ENCODE measurements at regions not wholly inside any gene's neighbourhood (a gene's known extent, or its start where the extent isn't known, plus 50 kb on each side); places are given as distances from the start of the nearest gene placed in this dataset.

GRCh38 chr6:99093456-99094190 is 145.9 kb upstream of the FBXL4 start:
- Histone ChIP-seq H3K4me2 (ENCODE audit: low read length) (peak overlapping the region; percentile 75), H3K27ac (ENCODE audit: low read depth, low read length, poor library complexity, severe bottlenecking) (peak overlapping the region; percentile 59), H3K36me3 (ENCODE audit: insufficient read depth, low read length) (no peaks in the 10 kb centered on the region), H3K9me2 (ENCODE audit: insufficient read depth, low read length) (no peaks in the 10 kb centered on the region), H3K9me3 (ENCODE audit: low read length) (no peaks in the 10 kb centered on the region), H3K79me2 (ENCODE audit: insufficient read depth, low read depth, low read length) (no peaks in the 10 kb centered on the region), H2AFZ (ENCODE audit: low read length) (peak overlapping the region; percentile 52), H3K4me1 (ENCODE audit: insufficient read depth, low read length, poor library complexity, severe bottlenecking) (peaks cover 49% of the 10 kb centered on the region), H3K4me3 (ENCODE audit: low read depth, low read length, poor library complexity, severe bottlenecking) (peak overlapping the region; percentile 40), H4K20me1 (ENCODE audit: insufficient read depth, low read length) (no peaks in the 10 kb centered on the region)
- TF ChIP-seq CTCF (conservative IDR thresholded peaks at IDR 0.05; ENCODE audit: low read length) (no peak), EZH2phosphoT487 (IDR thresholded peaks at IDR 0.05; ENCODE audit: borderline replicate concordance, low read depth, low read length) (no peak)
- peak; percentile 65 for DNase-seq (ENCODE audit: low spot score)
- ChIA-PET POLR2A (interaction anchor here (0.6 kb wide), 1 partner anchor 660 kb away, joined by 4 read pairs; no protein-coding TSS in a partner anchor), CTCF (ENCODE audit: unreplicated experiment) (no interaction called here)
- intact Hi-C loops (cut with micrococcal nuclease; ENCODE audit: unreplicated experiment) = no loop called here
- BruUV-seq (replicated peaks) = no TSS peak

- BruUV-seq (replicated peaks) = no TSS peak
- CTCF ChIA-PET (ENCODE audit: unreplicated experiment) = no interaction called here
- TF ChIP-seq EZH2phosphoT487 (IDR thresholded peaks at IDR 0.05; ENCODE audit: borderline replicate concordance, low read depth, low read length) = no peak
- TF ChIP-seq CTCF (conservative IDR thresholded peaks at IDR 0.05; ENCODE audit: low read length) = no peak
These were observed 144.7 kb upstream of the FBXL4 start for GRCh38 chr6:99092461-99092860.

GRCh38 chr6:99091985-99092384 is 144.2 kb upstream of the FBXL4 start:
- TF ChIP-seq CTCF (conservative IDR thresholded peaks at IDR 0.05; ENCODE audit: low read length) = no peak
- TF ChIP-seq EZH2phosphoT487 (IDR thresholded peaks at IDR 0.05; ENCODE audit: borderline replicate concordance, low read depth, low read length) = no peak
- Histone ChIP-seq H3K4me1 (ENCODE audit: insufficient read depth, low read length, poor library complexity, severe bottlenecking) (peaks cover 49% of the 10 kb centered on the region), H3K4me3 (ENCODE audit: low read depth, low read length, poor library complexity, severe bottlenecking) (no peak overlapping the region), H3K4me2 (ENCODE audit: low read length) (peak overlapping the region; percentile 75), H3K36me3 (ENCODE audit: insufficient read depth, low read length) (no peaks in the 10 kb centered on the region), H3K9me2 (ENCODE audit: insufficient read depth, low read length) (0 out of 2 replicates have a peak, but pooled peaks cover 5% of the 10 kb centered on the region), H3K27ac (ENCODE audit: low read depth, low read length, poor library complexity, severe bottlenecking) (peak overlapping the region; percentile 39), H4K20me1 (ENCODE audit: insufficient read depth, low read length) (no peaks in the 10 kb centered on the region), H2AFZ (ENCODE audit: low read length) (peak overlapping the region; percentile 52), H3K9me3 (ENCODE audit: low read length) (no peaks in the 10 kb centered on the region), H3K79me2 (ENCODE audit: insufficient read depth, low read depth, low read length) (no peaks in the 10 kb centered on the region)
- peak; percentile 49 for DNase-seq (ENCODE audit: low spot score)
- intact Hi-C loops (cut with micrococcal nuclease; ENCODE audit: unreplicated experiment) = no loop called here
- ChIA-PET CTCF (ENCODE audit: unreplicated experiment) (no interaction called here), POLR2A (no interaction called here)
- no TSS peak for BruUV-seq (replicated peaks)

More at GRCh38 chr6:99092461-99092860, 144.7 kb upstream of the FBXL4 start:
- DNase-seq (ENCODE audit: low spot score) = peak; percentile 20
- intact Hi-C loops (cut with micrococcal nuclease; ENCODE audit: unreplicated experiment) = no loop called here
- peaks cover 49% of the 10 kb centered on the region for H3K4me1 ChIP-seq (ENCODE audit: insufficient read depth, low read length, poor library complexity, severe bottlenecking)
- 0 out of 2 replicates have a peak, but pooled peaks cover 5% of the 10 kb centered on the region for H3K9me2 ChIP-seq (ENCODE audit: insufficient read depth, low read length)
- no peaks in the 10 kb centered on the region for H3K36me3 ChIP-seq (ENCODE audit: insufficient read depth, low read length)
- no peaks in the 10 kb centered on the region for H3K9me3 ChIP-seq (ENCODE audit: low read length)
- peak overlapping the region; percentile 39 for H3K27ac ChIP-seq (ENCODE audit: low read depth, low read length, poor library complexity, severe bottlenecking)
- H3K4me3 ChIP-seq (ENCODE audit: low read depth, low read length, poor library complexity, severe bottlenecking) = no peak overlapping the region
- peak overlapping the region; percentile 75 for H3K4me2 ChIP-seq (ENCODE audit: low read length)
- no peaks in the 10 kb centered on the region for H3K79me2 ChIP-seq (ENCODE audit: insufficient read depth, low read depth, low read length)
- POLR2A ChIA-PET = no interaction called here
- no peaks in the 10 kb centered on the region for H4K20me1 ChIP-seq (ENCODE audit: insufficient read depth, low read length)
- peak overlapping the region; percentile 52; the same call in 1 of the 2 replicates for H2AFZ ChIP-seq (ENCODE audit: low read length)
